Activated T-cell treated with anti-CD3 and anti-CD28 coated beads, Interleukin-2, amount 50 U/mL, for 24 hours (primary cell): ENCODE measurements at regions not wholly inside any gene's neighbourhood (a gene's known extent, or its start where the extent isn't known, plus 50 kb on each side); places are given as distances from the start of the nearest gene placed in this dataset.
"Not testable (repeated sequence)": the region's sequence is repeated elsewhere in the genome, so short reads cannot be mapped to it uniquely, and the experiment has no call there.

Source experiments
- DNase-seq: peaks from one replicate; pipeline ENCODE4 v3.0.0-alpha.2; 2020
- H3K27ac Mint-ChIP-seq: 2 replicates; pipeline ENCODE4 v1.8.0; 2020; ENCODE audit warnings: mild to moderate bottlenecking, mixed read lengths
- H3K27me3 Mint-ChIP-seq: 2 replicates; pipeline ENCODE4 v1.8.0; 2020; ENCODE audit warnings: mixed read lengths
- H3K36me3 Mint-ChIP-seq: 2 replicates; pipeline ENCODE4 v1.8.0; 2020; ENCODE audit warnings: low read depth, mixed read lengths
- H3K4me1 Mint-ChIP-seq: 2 replicates; pipeline ENCODE4 v1.8.0; 2020; ENCODE audit warnings: low read depth, mixed read lengths
- H3K4me3 Mint-ChIP-seq: 2 replicates; pipeline ENCODE4 v1.8.0; 2020; ENCODE audit warnings: mild to moderate bottlenecking, moderate library complexity, mixed read lengths
- H3K9me3 Mint-ChIP-seq: 2 replicates; pipeline ENCODE4 v1.8.0; 2020; ENCODE audit warnings: mixed read lengths

GRCh38 chr5:126031989-126032716, 391.1 kb upstream of the GRAMD2B start:
- H3K9me3 Mint-ChIP-seq = peaks cover 27% of the 10 kb centered on the region
- no peaks in the 10 kb centered on the region for H3K36me3 Mint-ChIP-seq
- no peaks in the 10 kb centered on the region for H3K27me3 Mint-ChIP-seq
- H3K27ac Mint-ChIP-seq = no peak overlapping the region
- DNase-seq = no peak
- H3K4me3 Mint-ChIP-seq = no peak overlapping the region
- H3K4me1 Mint-ChIP-seq = no peaks in the 10 kb centered on the region

GRCh38 chr5:126043688-126044087, 379.5 kb upstream of the GRAMD2B start:
- Mint-ChIP-seq H3K36me3 (no peaks in the 10 kb centered on the region), H3K27me3 (no peaks in the 10 kb centered on the region), H3K4me1 (no peaks in the 10 kb centered on the region), H3K9me3 (peaks cover 5% of the 10 kb centered on the region), H3K27ac (no peak overlapping the region), H3K4me3 (no peak overlapping the region)
- DNase-seq = no peak

- Mint-ChIP-seq H3K27ac (no peak overlapping the region), H3K4me3 (no peak overlapping the region), H3K4me1 (no peaks in the 10 kb centered on the region), H3K27me3 (no peaks in the 10 kb centered on the region), H3K36me3 (no peaks in the 10 kb centered on the region), H3K9me3 (peaks cover 5% of the 10 kb centered on the region)
- DNase-seq = no peak
Measured at GRCh38 chr5:126044111-126044668, 379.0 kb upstream of the GRAMD2B start.

- H3K4me3 Mint-ChIP-seq = no peak overlapping the region
- no peaks in the 10 kb centered on the region for H3K27me3 Mint-ChIP-seq
- H3K4me1 Mint-ChIP-seq = no peaks in the 10 kb centered on the region
- no peaks in the 10 kb centered on the region for H3K36me3 Mint-ChIP-seq
- DNase-seq = no peak
- H3K27ac Mint-ChIP-seq = no peak overlapping the region
- peaks cover 5% of the 10 kb centered on the region for H3K9me3 Mint-ChIP-seq
Measured at GRCh38 chr5:126044931-126045565, 378.2 kb upstream of the GRAMD2B start.

GRCh38 chr5:126046318-126046717, 376.9 kb upstream of the GRAMD2B start:
- no peak for DNase-seq
- Mint-ChIP-seq H3K36me3 (no peaks in the 10 kb centered on the region), H3K27ac (no peak overlapping the region), H3K4me1 (no peaks in the 10 kb centered on the region), H3K4me3 (no peak overlapping the region), H3K27me3 (no peaks in the 10 kb centered on the region), H3K9me3 (peaks cover 5% of the 10 kb centered on the region)

GRCh38 chr5:126046846-126047571, 376.2 kb upstream of the GRAMD2B start:
- Mint-ChIP-seq H3K9me3 (peaks cover 5% of the 10 kb centered on the region), H3K27me3 (no peaks in the 10 kb centered on the region), H3K36me3 (no peaks in the 10 kb centered on the region), H3K4me1 (no peaks in the 10 kb centered on the region), H3K4me3 (no peak overlapping the region), H3K27ac (no peak overlapping the region)
- no peak for DNase-seq

- no peaks in the 10 kb centered on the region for H3K4me1 Mint-ChIP-seq
- H3K9me3 Mint-ChIP-seq = peaks cover 6% of the 10 kb centered on the region
- no peak for DNase-seq
- no peak overlapping the region for H3K4me3 Mint-ChIP-seq
- H3K27me3 Mint-ChIP-seq = no peaks in the 10 kb centered on the region
- no peaks in the 10 kb centered on the region for H3K36me3 Mint-ChIP-seq
- H3K27ac Mint-ChIP-seq = no peak overlapping the region
Measured at GRCh38 chr5:126052120-126052519, 371.1 kb upstream of the GRAMD2B start.

- Mint-ChIP-seq H3K4me3 (no peak overlapping the region), H3K27ac (no peak overlapping the region), H3K36me3 (no peaks in the 10 kb centered on the region), H3K4me1 (no peaks in the 10 kb centered on the region), H3K9me3 (peaks cover 6% of the 10 kb centered on the region), H3K27me3 (no peaks in the 10 kb centered on the region)
- no peak for DNase-seq
Measured at GRCh38 chr5:126052791-126053190, 370.4 kb upstream of the GRAMD2B start.

GRCh38 chr5:126053630-126054029, 369.6 kb upstream of the GRAMD2B start:
- no peak for DNase-seq
- H3K4me3 Mint-ChIP-seq = no peak overlapping the region
- H3K36me3 Mint-ChIP-seq = no peaks in the 10 kb centered on the region
- H3K27me3 Mint-ChIP-seq = no peaks in the 10 kb centered on the region
- no peak overlapping the region for H3K27ac Mint-ChIP-seq
- H3K9me3 Mint-ChIP-seq = peaks cover 6% of the 10 kb centered on the region
- H3K4me1 Mint-ChIP-seq = no peaks in the 10 kb centered on the region

- Mint-ChIP-seq H3K4me1 (no peaks in the 10 kb centered on the region), H3K27ac (no peak overlapping the region), H3K27me3 (no peaks in the 10 kb centered on the region), H3K9me3 (peaks cover 9% of the 10 kb centered on the region), H3K36me3 (no peaks in the 10 kb centered on the region), H3K4me3 (no peak overlapping the region)
- no peak for DNase-seq
Measured at GRCh38 chr5:126054577-126055347, 368.4 kb upstream of the GRAMD2B start.

- no peaks in the 10 kb centered on the region for H3K36me3 Mint-ChIP-seq
- no peak overlapping the region for H3K4me3 Mint-ChIP-seq
- no peak for DNase-seq
- no peak overlapping the region for H3K27ac Mint-ChIP-seq
- peaks cover 9% of the 10 kb centered on the region for H3K9me3 Mint-ChIP-seq
- no peaks in the 10 kb centered on the region for H3K27me3 Mint-ChIP-seq
- H3K4me1 Mint-ChIP-seq = no peaks in the 10 kb centered on the region
Measured at GRCh38 chr5:126055348-126055729, 367.9 kb upstream of the GRAMD2B start.

GRCh38 chr5:126056352-126056751, 366.9 kb upstream of the GRAMD2B start:
- H3K4me3 Mint-ChIP-seq = no peak overlapping the region
- no peaks in the 10 kb centered on the region for H3K36me3 Mint-ChIP-seq
- H3K4me1 Mint-ChIP-seq = no peaks in the 10 kb centered on the region
- no peak overlapping the region for H3K27ac Mint-ChIP-seq
- no peaks in the 10 kb centered on the region for H3K27me3 Mint-ChIP-seq
- H3K9me3 Mint-ChIP-seq = peaks cover 9% of the 10 kb centered on the region
- DNase-seq = no peak

GRCh38 chr5:126056851-126057622, 366.2 kb upstream of the GRAMD2B start:
- no peak for DNase-seq
- Mint-ChIP-seq H3K4me1 (no peaks in the 10 kb centered on the region), H3K4me3 (no peak overlapping the region), H3K27me3 (no peaks in the 10 kb centered on the region), H3K36me3 (no peaks in the 10 kb centered on the region), H3K27ac (no peak overlapping the region), H3K9me3 (peaks cover 9% of the 10 kb centered on the region)

GRCh38 chr5:126058392-126058791, 364.8 kb upstream of the GRAMD2B start:
- H3K36me3 Mint-ChIP-seq, DNase-seq, H3K4me1 Mint-ChIP-seq, H3K4me3 Mint-ChIP-seq, H3K27ac Mint-ChIP-seq, H3K9me3 Mint-ChIP-seq, H3K27me3 Mint-ChIP-seq: not testable (repeated sequence)
